ENCODE measurements at regions not wholly inside any gene's neighbourhood (a gene's known extent, or its start where the extent isn't known, plus 50 kb on each side); places are given as distances from the start of the nearest gene placed in this dataset.

DNA sequence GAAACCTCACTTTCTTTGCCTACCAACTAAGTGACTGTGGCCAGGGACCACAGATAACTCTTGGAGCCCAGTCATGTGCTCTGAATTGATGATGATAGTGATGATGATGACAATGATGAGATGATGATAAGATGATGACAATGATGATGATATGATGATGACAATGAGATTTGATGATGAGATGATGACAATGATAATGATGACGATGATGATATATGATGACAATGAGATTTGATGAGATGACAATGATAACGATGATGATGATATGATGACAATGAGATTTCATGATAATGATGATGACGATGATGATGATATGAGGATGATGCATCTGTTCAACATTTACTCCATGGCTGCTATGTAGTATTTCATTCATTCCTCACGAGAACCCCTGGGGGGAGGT is 213.0 kb downstream of the ERCC6L2 start:
- TF ChIP-seq POLR2A (IDR thresholded peaks at IDR 0.05) = no peak
- TF ChIP-seq, protein P1, sequence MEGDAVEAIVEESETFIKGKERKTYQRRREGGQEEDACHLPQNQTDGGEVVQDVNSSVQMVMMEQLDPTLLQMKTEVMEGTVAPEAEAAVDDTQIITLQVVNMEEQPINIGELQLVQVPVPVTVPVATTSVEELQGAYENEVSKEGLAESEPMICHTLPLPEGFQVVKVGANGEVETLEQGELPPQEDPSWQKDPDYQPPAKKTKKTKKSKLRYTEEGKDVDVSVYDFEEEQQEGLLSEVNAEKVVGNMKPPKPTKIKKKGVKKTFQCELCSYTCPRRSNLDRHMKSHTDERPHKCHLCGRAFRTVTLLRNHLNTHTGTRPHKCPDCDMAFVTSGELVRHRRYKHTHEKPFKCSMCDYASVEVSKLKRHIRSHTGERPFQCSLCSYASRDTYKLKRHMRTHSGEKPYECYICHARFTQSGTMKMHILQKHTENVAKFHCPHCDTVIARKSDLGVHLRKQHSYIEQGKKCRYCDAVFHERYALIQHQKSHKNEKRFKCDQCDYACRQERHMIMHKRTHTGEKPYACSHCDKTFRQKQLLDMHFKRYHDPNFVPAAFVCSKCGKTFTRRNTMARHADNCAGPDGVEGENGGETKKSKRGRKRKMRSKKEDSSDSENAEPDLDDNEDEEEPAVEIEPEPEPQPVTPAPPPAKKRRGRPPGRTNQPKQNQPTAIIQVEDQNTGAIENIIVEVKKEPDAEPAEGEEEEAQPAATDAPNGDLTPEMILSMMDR (IDR thresholded peaks at IDR 0.05) = no peak
